GM12873 (cell line): ENCODE measurements at regions not wholly inside any gene's neighbourhood (a gene's known extent, or its start where the extent isn't known, plus 50 kb on each side); places are given as distances from the start of the nearest gene placed in this dataset.

Experiments used
- TF ChIP-seq, protein P1 (sequence below): IDR thresholded peaks from 2 replicates; pipeline ENCODE4 v1.5.1; 2012; ENCODE audit warnings: low read depth, mild to moderate bottlenecking, moderate library complexity, low read length, control low read depth; ENCODE audit not compliant: insufficient read depth; ENCODE audit errors: missing control alignments

DNA sequence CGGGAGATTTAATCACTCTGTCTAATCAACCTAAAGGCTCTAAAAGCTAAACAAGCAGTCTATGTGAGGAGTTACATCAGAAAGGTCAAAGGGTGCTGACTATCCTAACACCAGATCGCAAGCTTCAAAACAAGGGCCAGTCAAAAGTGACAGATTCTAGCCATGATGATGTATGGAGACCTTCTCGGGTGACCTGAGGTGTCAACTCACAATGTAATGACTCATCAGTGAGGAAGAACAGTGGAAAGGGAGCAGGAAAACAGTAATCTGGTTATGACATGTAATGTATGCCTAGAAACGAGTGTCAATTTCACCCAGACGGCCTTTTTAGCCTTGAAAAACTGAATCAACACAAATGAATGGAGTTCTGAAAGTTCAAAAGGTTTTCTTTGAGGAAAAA lies 375.3 kb downstream of the IDS start:
- TF ChIP-seq, protein P1, sequence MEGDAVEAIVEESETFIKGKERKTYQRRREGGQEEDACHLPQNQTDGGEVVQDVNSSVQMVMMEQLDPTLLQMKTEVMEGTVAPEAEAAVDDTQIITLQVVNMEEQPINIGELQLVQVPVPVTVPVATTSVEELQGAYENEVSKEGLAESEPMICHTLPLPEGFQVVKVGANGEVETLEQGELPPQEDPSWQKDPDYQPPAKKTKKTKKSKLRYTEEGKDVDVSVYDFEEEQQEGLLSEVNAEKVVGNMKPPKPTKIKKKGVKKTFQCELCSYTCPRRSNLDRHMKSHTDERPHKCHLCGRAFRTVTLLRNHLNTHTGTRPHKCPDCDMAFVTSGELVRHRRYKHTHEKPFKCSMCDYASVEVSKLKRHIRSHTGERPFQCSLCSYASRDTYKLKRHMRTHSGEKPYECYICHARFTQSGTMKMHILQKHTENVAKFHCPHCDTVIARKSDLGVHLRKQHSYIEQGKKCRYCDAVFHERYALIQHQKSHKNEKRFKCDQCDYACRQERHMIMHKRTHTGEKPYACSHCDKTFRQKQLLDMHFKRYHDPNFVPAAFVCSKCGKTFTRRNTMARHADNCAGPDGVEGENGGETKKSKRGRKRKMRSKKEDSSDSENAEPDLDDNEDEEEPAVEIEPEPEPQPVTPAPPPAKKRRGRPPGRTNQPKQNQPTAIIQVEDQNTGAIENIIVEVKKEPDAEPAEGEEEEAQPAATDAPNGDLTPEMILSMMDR, result no peak

DNA sequence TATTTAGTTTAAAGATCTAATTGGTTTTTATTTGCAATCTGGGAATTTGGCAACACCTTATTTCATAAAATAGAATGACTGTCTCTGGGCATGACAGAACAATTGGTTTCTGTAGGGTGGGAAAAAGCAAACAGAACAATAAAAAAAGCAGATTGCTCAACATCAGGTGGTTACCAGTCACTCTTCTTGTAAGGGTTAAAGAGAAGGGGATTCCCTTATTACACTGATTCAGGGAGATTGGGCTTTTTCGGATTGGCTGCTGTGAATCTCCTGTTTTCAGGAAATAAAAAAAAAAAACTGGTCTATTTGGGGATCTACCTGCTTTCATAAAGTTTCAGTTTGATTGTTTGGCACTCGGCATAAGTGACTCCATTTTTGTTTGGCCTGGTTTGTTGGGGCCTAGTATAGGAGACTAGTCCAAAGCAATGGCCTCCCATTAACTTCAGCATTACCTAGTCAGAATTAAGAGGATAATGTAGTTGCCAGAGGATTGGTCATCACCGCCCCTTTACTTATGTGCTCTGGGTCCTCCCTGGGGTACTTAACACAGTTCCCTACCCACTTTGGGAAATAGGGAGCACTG lies 380.5 kb downstream of the IDS start:
- TF ChIP-seq, protein P1, result no peak

DNA sequence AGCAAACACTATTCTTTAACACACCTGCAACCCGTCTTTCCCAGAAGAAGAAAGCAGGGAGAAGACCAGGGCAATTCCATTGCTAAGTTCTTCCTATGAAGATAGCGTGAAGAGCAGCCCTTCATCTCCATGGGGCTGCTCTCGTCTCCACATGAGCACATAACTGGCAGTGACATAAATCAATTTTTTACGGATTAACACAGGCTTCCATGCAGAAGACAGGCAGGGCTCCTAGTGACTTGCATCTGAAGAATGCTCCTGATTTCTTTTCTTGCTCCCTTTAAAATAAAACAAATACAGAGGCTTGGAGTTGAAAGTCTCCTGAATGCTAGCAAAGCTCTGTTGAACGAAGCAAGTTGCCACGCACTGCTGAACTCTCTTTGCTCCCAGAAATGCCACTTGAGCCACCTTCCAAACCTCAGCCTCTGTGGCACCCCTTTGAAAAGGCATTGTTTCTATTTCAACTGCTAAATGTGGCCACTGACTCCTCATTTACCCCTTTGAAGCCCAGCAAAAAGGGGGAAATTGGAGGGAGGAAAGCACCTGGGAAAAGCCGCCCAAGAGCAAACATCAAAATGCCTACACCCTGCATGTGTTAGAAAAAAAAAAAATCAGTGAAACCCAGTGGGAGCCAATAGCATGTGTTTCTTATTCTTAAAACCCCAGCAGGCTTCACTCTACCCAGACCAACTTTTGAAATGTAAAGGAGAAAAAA lies 383.7 kb downstream of the IDS start:
- TF ChIP-seq, protein P1, result no peak

DNA sequence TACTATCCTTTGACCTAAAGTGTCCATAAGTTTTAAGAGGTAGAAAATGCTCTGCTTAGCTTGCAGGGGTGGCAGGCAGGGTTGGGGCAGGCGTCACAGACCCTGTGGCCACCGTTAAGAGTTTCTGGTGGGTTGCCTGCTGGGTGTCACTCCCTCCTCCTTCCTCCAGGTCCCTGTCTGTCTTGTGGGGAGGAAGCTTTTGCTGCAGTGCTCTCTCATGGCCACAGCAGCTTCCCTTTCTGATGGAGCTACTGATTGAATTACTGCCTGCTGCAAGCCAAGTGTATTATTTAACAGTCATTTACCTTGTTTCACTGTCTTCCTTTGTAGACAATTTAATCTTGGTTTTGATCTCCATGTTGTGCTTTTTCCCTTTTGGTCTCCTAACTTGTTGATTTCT lies 384.6 kb downstream of the IDS start:
- TF ChIP-seq, protein P1, result no peak

DNA sequence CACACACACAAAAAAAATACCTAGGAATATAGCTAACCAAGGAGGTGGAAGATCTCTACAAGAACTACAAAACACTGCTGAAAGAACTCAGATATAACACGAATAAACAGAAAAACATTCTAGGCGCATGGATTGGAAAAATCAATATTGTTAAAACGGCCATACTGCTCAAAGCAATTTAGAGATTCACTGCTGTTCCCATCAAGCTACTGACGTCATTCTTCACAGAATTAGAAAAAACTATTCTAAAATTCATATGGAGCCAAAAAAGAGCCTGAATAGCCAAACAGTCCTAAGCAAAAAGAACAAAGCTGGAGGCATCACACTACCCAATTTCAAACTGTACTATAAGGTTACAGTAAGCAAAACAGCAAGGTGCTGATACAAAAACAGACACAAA lies 390.2 kb downstream of the IDS start:
- TF ChIP-seq, protein P1, result no peak

DNA sequence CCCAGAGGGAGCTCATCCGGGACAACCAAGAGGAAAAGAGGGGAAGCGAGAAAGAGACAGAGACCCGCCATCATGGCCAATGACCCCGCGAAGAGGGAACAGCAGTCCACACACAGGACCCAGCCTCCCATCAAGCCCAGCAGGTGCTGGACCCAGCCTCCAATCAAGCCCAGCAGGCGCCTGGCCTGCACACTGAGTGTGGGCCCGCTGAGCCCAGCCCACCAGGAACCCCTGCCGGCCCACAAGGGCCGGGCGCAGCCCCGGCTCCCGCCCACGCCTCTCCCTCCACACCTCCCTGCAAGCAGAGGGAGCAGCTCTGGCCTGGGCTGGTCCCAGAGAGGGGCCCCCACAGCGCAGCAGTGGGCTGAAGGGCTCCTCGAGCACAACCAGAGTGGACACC lies 391.1 kb downstream of the IDS start:
- TF ChIP-seq, protein P1, result no peak

DNA sequence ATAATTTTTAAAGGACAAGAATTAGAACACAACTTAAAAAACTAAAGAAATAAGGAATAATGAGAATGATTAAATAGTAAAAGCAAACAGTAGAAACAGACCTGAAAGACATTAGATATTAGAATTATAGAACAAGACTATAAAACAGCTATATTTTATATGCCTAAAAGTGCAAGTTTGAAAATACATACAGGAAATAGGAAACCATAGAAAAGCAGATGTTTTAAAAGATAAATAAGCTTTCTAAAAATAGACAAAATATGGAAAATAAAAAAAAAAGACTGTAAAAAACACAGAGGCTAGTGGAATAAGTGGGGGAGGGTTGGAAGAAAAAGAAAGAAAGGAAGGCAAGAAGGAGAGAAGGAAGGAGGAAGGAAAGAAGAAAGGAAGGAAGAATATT lies 407.3 kb downstream of the IDS start:
- TF ChIP-seq, protein P1, result no peak
